PC-9 (cell line): ENCODE measurements at regions not wholly inside any gene's neighbourhood (a gene's known extent, or its start where the extent isn't known, plus 50 kb on each side); places are given as distances from the start of the nearest gene placed in this dataset.

Source experiments
- CTCF ChIP-seq: fragments of 200-600 bp; sonication (generic); conservative IDR thresholded peaks from 2 replicates; pipeline ENCODE4 v1.6.1; 2017; ENCODE audit warnings: mixed run types, antibody characterized with exemption, mild to moderate bottlenecking, moderate library complexity
- EZH2 ChIP-seq: fragments of 200-600 bp; sonication (generic); IDR thresholded peaks from 2 replicates; pipeline ENCODE4 v1.8.0; 2017; ENCODE audit warnings: antibody characterized with exemption, low read depth

- no peak for TF ChIP-seq CTCF
- TF ChIP-seq EZH2, result no peak
These were observed 154.0 kb downstream of the MATN1 start for GRCh38 chr1:30569384-30569783.
